ENCODE measurements at regions not wholly inside any gene's neighbourhood (a gene's known extent, or its start where the extent isn't known, plus 50 kb on each side); places are given as distances from the start of the nearest gene placed in this dataset.

GRCh38 chr2:133945089-133945488, 308.8 kb upstream of the MGAT5 start:
- DNase-seq (ENCODE audit: low spot score): no peak

- no peak for DNase-seq (ENCODE audit: low spot score)
These were observed 306.8 kb upstream of the MGAT5 start for GRCh38 chr2:133947057-133947456.

GRCh38 chr2:133948610-133949290, 305.1 kb upstream of the MGAT5 start:
- DNase-seq (ENCODE audit: low spot score): no peak

- DNase-seq (ENCODE audit: low spot score): no peak
These were observed 304.3 kb upstream of the MGAT5 start for GRCh38 chr2:133949595-133949994.

- DNase-seq (ENCODE audit: low spot score): no peak
These were observed 302.7 kb upstream of the MGAT5 start for GRCh38 chr2:133951209-133951608.

GRCh38 chr2:133952420-133952819, 301.5 kb upstream of the MGAT5 start:
- DNase-seq (ENCODE audit: low spot score): no peak

- no peak for DNase-seq (ENCODE audit: low spot score)
These were observed 301.0 kb upstream of the MGAT5 start for GRCh38 chr2:133952896-133953295.

GRCh38 chr2:133953524-133953923, 300.3 kb upstream of the MGAT5 start:
- no peak for DNase-seq (ENCODE audit: low spot score)

- DNase-seq (ENCODE audit: low spot score): no peak
These were observed 299.2 kb upstream of the MGAT5 start for GRCh38 chr2:133954636-133955035.

- DNase-seq (ENCODE audit: low spot score): no peak
These were observed 298.7 kb upstream of the MGAT5 start for GRCh38 chr2:133955169-133955568.

- DNase-seq (ENCODE audit: low spot score): no peak
These were observed 297.4 kb upstream of the MGAT5 start for GRCh38 chr2:133956434-133956935.

GRCh38 chr2:133957724-133958480, 296.0 kb upstream of the MGAT5 start:
- DNase-seq (ENCODE audit: low spot score): no peak

GRCh38 chr2:133959066-133959465, 294.8 kb upstream of the MGAT5 start:
- DNase-seq (ENCODE audit: low spot score): no peak

- DNase-seq (ENCODE audit: low spot score): no peak
These were observed 287.1 kb upstream of the MGAT5 start for GRCh38 chr2:133966720-133967304.

GRCh38 chr2:133967326-133967725, 286.5 kb upstream of the MGAT5 start:
- DNase-seq (ENCODE audit: low spot score): no peak

- DNase-seq (ENCODE audit: low spot score): no peak
These were observed 285.4 kb upstream of the MGAT5 start for GRCh38 chr2:133968446-133968845.

GRCh38 chr2:133970641-133971040, 283.2 kb upstream of the MGAT5 start:
- no peak for DNase-seq (ENCODE audit: low spot score)

GRCh38 chr2:133972297-133972696, 281.6 kb upstream of the MGAT5 start:
- DNase-seq (ENCODE audit: low spot score): no peak

- DNase-seq (ENCODE audit: low spot score): peak; percentile 65
These were observed 281.1 kb upstream of the MGAT5 start for GRCh38 chr2:133972786-133973185.

- DNase-seq (ENCODE audit: low spot score): no peak
These were observed 279.5 kb upstream of the MGAT5 start for GRCh38 chr2:133974353-133974752.

- DNase-seq (ENCODE audit: low spot score): no peak
These were observed 278.7 kb upstream of the MGAT5 start for GRCh38 chr2:133975135-133975534.

GRCh38 chr2:133975676-133976428, 278.0 kb upstream of the MGAT5 start:
- no peak for DNase-seq (ENCODE audit: low spot score)
